Activated effector memory CD4-positive, alpha-beta T cell treated with anti-CD3 and anti-CD28 coated beads, Interleukin-2, amount 50 U/mL, for 16 hours (primary cell): ENCODE measurements at regions not wholly inside any gene's neighbourhood (a gene's known extent, or its start where the extent isn't known, plus 50 kb on each side); places are given as distances from the start of the nearest gene placed in this dataset.
A peak's percentile ranks its signal among the peaks of the same experiment; 100 is the strongest.
"Not testable (repeated sequence)": the region's sequence is repeated elsewhere in the genome, so short reads cannot be mapped to it uniquely, and the experiment has no call there.

Source experiments
- DNase-seq: peaks from one replicate; pipeline ENCODE4 v3.0.0-alpha.2; 2020

DNA sequence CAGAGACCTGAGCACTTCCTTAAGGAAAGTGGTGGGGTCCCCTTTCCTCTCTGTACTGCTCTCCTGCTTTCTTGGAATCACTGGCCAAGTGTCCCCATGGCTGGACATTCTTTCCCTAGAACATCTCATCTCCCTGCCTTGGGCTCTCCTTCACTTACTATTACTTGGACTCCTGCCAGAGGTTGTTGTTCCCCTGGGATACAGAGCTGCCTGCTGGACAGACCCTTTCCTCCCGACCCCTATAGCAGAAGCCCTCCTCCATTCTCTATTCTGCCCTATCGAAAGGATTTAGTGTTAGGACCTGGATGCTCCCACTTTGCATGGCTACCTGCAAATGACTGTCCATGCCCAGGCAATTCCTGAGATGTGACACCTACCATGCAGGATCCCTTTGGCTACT lies 164.3 kb upstream of the PODXL start:
- DNase-seq, result no peak

DNA sequence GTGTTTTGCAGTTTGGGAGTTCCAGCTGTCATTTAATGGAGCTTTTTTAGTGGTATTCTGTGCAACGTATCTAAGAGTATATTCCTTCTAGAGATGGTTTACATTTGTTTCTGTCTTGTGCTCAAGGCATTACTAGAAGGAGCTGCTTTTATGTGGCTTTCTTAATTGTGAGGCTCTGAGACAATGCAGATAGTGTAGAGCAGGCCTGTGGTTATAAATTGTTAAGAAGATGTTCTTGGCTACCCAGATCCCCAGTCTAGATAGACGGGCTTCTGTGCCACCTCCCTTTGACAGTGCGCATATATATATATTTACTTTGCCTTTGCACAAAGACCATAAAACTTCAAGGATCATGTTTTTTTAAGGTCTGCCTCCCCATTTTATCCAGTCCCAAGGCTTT lies 160.8 kb upstream of the PODXL start:
- no peak for DNase-seq

DNA sequence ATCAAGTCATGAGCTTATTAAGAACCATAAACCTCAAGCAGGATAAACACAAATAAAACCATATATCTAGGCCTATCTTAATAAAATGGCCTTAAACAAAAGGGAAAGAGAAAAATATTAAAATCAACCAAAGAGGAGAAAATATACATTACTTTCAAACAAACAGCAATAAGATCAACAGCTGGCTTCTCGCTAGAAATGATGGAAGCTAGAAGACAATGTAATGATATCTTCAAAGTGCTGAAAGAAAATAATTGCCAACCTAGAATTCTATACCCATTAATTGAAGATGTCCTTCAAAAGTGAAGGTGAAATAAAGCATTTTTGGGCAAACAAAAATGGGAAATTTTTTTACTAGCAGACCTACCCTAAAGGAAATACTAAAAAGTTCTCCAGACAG lies 142.9 kb upstream of the PODXL start:
- DNase-seq, result no peak

DNA sequence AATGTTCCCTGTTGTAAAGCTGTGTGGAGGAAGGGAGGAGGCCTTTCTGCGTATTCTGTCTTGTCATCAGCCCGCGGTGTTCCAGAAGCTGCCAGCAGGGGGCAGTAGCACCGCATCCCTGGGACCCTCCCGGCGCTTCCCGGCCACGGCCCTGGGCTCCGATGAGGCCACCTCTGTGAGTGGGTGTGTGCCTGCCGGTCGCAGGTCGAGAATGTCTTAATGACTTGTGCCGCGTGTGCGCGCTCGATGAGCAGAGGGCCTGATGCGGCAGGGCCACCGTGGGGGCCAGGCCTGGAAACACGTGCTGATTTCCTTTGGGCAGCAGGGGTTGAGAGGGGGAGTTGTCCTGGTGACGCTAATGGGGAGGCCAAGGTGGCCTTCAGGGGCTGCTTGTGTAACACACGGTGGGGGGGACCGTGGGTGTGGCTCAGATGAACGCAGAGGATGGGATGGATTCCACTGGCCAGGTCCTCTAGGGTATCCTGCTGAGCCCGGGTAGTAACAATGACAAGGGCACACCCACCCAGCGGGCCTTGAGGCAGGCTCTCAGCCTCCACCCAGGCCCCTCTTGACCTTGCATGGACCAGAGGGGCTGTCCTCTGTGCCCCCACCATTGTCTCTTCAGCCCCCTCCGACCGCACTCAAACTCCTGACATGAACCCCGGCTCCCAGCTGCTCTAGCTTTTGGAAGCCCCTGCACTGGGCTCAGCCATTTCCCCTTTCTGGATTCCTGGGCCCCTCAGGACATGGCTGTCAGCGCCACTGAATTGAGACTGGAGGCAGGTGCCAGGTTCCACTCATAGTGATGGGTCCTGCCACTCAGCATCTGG lies 135.9 kb upstream of the PODXL start:
- DNase-seq, result peak; percentile 77

DNA sequence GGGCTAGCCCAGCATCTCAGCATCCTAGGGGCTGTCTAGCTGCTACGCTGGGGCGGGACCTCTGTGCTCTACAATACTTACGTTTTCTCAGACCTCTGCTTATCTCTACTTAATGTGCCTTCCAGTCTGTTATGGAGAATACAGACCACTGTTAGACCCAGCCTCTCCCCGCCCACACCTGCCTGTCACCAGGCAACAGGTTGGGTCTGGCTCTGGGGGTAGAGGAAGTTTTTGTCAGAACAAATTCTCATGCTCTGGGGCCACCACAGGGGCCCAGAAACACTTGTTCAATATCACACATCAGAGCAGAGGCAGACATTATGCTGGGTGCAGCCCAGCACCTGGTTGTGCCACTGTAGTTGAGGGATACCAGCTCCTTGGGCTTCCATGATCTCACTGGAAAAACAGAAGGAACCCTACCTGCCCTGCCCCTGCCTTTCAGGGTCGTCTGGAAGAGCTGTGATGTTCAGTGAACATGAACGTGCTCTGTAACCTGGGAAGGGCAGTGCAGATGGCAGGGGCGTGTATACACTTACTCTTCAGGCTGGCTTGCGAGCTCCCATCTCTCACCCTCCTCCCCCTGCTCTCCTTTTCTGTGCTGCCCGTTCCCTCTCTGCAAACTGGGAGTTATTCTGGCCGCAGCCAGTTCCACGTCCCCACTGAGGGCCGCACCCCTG lies 135.2 kb upstream of the PODXL start:
- DNase-seq, result no peak

DNA sequence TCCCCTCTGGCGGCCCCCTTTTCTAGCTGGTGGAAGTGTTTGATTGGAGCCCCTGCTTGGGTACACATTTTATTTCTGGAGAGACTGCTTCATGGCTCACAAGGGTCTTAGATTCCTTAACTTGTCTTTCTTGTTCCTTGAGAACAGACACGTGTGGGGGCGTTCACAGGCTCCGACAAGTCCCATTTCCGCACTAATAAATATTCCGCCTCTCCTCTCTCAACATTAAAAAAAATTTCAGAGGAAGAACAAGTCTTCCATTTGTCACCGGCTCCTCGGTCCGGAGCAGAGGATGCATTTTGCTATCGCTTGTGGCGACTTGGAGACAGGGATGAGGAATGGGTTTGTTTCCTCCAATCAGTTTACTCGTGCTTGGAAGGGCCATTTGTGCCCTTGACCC lies 134.0 kb upstream of the PODXL start:
- no peak for DNase-seq

DNA sequence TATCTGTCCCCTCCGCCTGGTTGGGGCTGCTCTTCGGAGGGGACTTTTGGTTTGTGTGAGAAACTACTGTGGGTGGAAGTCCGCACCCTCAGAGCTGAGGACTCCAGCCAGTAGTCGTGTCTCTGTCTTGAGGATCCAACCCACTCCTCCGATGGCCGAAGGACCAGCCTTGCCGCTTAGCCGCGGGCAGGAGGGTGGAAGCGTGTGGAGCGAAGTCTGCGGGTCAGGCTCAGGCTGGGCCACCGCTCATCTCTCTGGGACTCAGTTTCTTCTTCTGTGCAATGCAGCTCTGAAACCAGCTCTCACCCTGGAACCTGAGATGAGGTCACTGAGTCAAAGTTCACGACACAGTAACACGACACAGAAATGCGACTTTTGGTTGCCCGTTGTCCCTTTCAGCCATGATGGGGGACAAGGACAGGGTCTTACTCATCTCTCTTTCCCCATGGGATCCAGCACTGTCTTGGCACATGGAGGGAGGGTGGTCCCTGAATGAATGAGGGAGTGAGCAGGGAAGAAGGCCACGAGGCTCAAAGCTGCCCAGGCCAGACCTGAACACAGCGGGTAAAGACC lies 133.3 kb upstream of the PODXL start:
- no peak for DNase-seq

DNA sequence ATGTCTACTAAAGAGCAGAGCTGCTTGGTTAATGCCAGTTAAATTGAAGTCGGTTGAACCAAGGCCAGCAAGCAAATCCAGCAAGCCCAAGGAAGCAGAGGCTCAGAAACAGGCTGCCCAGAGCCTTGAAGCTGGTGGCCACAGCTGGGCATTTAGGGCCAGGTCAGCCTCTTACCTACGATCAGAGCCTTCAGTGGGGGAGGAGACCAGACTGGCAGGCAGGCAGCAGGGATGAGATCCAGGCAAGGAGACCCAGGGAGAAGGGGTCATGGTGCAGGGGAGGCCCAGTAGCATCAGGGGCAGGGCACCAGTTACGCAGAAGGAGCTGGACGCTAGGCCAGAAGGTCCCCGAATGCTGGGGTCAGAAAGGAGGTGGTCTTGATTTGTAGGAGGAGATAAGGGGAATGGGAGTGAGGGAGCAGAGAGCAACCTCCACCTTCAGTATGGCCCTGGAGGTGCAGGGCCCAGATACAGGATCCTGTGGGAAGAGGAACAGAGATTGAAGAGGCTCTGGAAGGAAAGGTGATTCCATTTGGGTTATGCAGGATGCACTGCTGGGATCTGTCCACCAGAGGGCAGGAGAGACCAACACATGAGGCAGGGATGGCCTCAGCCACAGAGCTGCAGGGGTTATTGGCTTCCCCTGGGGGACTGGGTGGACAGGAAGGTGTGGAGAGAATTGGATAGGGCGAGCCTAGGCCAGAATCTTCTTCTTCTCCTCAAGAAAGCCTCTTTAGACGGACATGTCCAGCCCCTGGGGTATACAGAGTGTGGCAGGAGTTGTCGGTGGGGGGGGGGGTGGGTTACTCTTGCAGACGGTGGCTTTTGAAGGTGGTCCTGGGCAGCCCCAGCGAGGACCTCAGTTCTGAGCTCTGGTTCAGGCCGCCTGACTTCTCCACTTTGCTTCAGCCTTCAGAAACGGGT lies 132.6 kb upstream of the PODXL start:
- peak; percentile 84 for DNase-seq

DNA sequence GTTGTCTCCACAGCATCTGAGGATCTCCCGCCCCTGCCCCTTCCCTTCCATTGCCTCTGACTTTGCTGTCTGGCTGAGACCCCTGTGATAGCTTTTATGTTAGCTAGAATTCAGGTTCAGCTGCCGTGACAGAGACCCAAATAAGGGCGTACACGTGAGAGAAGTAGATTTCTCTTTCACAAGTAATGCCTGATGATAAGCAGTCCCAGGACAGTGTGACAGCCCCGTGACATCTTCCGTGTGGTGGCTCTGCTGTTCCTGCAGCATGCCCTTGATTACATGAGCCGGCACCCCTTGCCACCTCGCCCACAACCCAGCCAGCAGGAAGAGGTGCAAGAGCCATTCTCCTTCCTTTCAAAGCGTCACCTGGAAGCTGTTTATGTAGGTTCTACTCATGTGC lies 130.9 kb upstream of the PODXL start:
- no peak for DNase-seq

DNA sequence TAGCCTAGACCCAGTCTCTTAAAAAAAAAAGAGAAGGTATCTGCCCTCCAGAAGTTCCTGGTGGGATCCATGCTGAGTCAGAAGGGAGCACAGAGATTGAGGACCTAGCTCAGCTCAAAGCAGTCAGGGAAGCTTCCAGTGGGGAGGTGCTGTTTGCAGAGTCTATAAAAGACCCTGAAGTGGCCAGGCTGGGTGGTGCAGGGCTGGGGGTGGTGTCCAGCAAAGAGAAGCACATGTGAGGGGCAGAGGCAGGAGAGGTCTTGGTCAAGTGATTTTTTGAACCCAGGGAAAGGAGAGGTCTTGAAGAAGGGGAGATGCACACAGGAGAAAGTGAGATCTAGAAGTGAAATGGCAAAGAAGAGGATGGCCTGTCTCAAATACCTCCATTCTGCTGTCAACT lies 130.4 kb upstream of the PODXL start:
- no peak for DNase-seq

DNA sequence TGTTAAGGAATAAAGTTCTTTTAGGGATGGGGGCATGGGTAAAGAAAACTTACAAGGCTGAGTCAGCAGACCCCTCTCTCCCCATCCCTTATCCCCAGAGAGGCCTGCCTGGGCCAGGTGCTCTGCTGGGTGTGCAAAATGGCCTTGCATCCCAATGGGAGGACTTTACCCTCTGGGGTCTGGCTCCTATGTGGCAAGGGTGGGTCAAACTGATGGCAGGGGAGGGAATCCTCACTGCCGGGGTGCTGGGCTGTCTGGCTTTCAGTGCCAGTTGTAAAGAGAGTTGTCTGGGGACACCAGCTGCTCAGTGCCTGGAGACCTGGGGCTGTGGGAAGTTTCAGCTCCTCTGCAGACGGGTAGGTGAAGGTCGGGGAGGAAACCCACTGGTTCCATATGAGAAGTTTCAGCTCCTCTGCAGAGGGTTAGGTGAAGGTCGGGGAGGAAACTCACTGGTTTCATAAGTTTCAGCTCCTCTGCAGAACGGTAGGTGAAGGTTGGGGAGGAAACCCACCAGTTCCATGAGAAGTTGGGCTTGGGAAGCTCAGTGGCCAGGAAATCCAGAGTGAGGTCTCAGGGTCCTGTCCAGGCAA lies 127.2 kb upstream of the PODXL start:
- DNase-seq, result no peak

DNA sequence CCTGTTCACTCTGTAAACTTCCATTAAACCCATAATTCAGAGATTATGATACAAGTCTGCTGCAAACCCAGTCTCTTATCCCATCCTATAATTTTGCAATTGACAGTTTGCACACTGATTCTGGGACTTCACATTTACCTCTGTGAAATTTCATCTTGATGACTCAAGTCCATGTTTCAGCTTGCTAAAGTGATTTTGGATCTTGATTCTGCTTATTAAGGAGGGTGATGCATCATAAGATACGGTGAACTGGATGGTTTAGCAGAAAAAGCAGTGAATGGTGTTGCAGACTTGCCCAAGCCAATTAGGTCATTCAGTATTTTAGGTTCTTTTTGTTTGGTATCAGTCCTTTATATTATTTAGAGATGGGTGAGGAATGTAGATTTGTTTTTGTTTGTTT lies 125.5 kb upstream of the PODXL start:
- no peak for DNase-seq

DNA sequence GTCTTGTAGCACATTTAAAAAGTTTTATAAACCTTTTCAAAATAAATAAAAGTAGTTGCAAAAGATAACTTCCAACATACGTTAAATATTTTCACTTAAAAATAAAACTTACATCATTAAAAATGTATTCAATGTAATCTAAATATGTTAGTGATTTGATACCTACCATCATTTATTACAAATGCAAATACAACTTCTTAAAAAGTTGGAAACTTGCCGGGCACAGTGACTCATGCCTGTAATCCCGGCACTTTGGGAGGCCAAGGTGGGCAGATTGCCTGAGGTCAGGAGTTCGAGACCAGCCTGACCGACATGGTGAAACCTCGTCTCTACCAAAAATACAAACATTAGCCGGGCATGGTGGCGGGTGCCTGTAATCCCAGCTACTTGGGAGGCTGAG lies 122.6 kb upstream of the PODXL start:
- DNase-seq, result not testable (repeated sequence)

DNA sequence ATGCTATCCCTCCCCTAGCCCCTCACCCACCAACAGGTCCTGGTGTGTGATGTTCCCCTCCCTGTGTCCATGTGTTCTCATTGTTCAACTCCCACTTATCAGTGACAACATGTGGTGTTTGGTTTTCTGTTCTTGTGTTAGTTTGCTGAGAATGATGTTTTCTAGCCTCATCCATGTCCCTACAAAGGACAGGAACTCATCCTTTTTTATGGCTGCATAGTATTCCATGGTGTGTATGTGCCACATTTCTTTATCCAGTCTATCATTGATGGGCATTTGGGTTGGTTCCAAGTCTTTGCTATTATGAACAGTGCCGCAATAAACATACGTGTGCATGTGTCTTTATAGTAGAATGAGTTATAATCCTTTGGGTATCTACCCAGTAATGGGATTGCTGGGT lies 120.4 kb upstream of the PODXL start:
- DNase-seq, result not testable (repeated sequence)

DNA sequence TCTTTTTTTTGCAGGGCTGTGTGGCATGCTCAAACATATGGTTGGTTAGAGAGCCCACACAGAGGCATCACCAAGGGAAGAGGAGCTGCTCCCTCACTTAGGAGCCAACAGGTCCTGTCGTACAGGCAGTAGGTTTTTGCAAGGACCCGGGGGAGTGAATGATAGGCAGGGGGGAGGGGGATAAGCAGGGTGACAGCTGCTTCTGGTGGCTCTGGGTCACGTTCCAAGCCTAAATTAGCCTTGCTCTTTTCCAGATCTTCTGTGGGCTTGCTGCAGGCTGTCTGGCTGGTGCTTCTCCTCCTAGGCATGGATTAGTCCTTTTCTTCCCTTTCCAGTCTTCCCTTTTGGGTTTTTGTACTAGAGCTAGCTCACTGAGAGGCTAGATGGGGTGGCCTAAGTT lies 117.7 kb upstream of the PODXL start:
- no peak for DNase-seq

DNA sequence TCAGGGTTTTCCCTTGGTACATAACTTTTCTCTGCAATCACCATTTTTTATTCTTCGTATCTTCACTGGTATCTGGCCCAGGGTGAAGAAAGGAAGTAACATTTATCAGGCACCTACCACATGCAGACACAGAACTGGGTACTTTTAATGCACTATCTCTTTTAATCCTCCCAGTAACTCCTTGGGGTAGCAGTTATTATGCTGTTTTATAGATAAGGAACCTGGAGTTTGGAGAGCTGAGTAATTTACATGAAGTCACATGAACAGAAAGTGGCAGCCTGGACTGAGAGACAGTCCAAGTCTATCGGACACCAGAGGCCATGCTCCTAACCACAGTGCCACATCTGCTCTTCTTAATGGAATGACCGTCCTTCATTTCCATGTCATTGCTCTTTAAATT lies 117.1 kb upstream of the PODXL start:
- no peak for DNase-seq

DNA sequence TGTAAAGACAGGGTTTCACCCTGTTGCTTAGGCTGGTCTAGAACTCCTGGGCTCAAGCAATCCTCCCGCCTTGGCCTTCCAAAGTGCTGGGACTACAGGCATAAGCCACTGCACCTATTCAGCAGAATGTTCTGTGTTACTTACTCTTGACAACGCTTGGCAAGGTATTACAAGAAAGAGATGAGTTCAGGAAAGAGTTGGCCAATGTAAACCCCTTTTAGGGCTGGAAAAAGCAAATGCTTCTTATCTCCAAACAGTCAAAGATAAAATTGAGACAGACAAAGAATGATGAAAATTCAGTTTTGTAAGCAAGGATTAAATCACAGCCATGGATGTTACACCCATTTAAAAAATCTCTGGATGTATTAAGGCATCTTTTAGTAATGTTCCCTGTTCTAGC lies 114.0 kb upstream of the PODXL start:
- DNase-seq, result no peak

DNA sequence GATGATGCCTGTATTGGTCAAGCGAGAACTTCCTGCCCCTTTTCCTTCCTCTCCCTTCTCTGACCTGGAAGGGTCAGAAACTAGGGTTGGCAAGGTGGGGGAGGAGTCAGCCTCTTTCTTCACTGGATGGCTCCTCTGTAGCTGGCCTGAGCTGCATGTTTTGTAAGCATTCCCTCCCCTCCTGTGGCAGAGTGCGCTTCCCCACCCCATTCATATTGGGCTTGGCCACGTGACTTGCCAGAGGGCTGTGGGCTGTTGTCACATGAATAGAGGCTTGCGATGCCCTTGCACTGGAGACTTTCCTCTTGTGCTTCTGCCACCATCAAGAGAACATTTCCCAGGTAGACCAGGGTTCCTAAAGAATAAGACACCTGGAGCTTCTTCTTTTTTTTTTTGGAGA lies 111.3 kb upstream of the PODXL start:
- DNase-seq, result no peak

DNA sequence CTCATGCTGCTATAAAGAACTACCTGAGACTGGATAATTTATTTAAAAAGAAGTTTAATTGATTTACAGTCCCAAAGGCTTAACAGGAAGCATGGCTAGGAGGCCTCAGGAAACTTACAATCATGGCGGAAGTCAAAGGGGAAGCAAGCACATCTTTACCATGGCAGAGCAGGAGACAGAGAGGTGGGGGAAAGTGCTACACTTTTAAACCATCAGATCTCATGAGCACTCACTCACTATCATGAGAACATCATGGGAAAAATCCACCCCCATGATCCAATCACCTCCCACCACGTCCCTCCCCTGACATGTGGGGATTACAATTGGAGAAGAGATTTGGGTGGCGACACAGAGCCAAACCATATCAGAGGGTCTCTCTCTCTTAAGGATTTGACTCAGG lies 108.6 kb upstream of the PODXL start:
- DNase-seq, result no peak

DNA sequence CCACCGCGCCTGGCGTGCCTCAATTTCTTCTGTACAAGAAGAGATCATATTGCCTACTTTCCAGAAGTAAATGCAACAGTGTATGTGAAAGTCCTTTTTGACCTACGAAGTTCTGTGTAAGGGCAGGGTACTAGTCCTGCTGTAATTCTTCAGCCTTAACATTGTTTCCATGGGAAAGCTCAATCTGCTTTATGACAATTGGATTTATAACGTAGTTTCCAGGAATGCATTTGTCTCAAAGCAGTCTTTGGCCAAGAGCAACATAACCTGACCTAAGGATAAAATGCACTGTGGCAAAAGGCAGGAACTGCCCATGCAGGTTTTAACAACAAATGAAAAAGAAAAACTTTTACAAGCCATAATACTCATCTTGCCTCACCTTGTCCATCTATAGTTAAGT lies 108.1 kb upstream of the PODXL start:
- no peak for DNase-seq

DNA sequence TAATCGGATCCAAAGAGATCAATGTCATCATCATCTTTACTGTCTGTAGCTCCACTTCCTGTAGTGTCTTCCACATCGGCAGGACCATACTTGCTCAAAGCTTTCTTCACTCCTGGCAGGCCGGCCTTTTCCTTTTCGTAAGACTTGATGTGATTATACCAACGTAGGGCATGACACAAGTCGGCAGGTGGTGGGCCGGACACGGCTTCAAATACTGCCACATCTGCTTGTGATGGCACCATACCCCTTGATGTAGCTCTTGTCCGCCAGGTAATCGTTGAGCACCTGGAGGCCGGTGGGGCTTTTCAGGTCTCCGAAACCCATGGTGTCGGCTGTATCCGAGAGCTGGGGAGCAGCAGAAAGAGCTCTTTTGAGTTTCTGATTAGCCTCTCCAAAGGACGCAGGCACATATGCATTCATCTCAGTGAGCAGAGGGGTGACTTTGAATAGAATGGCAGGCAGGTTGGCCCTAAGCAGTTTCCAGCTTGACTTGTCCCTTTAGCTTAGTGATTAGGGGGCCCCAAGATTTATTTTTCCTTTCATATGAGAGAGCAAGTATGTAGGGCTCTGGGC lies 106.0 kb upstream of the PODXL start:
- DNase-seq, result not testable (repeated sequence)

DNA sequence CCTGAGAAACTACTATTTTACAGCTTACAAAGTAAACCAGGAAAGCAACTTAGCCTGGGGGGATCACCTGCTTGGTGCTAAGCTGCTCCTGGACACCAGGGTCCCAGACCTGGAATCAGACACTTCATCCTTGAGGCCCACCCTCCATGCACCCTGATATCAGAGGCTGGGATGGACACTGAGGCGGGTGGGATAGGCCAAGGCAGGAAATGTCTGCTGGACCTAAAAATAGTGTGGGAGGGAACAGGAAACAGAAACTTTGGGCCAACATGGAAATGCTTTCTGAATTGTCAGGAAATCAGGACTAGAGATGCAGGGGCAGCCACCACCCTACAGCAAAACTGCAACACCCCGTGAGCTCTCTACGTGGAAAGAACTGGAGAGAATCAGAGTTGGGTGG lies 101.5 kb upstream of the PODXL start:
- DNase-seq, result peak; percentile 28
